CD4-positive, alpha-beta T cell treated with Interferon alpha-2 for 1 hour (primary cell): ENCODE measurements at regions not wholly inside any gene's neighbourhood (a gene's known extent, or its start where the extent isn't known, plus 50 kb on each side); places are given as distances from the start of the nearest gene placed in this dataset.
"Not testable (repeated sequence)": the region's sequence is repeated elsewhere in the genome, so short reads cannot be mapped to it uniquely, and the experiment has no call there.

ENCODE experiments used
- DNase-seq, 2 donors: peaks; one replicate each; pipeline ENCODE4 v3.0.0-alpha.2; 2020 to 2022

- DNase-seq: no peak
These were observed 103.3 kb upstream of the ARMC3 start for GRCh38 chr10:22824520-22824919.

DNA sequence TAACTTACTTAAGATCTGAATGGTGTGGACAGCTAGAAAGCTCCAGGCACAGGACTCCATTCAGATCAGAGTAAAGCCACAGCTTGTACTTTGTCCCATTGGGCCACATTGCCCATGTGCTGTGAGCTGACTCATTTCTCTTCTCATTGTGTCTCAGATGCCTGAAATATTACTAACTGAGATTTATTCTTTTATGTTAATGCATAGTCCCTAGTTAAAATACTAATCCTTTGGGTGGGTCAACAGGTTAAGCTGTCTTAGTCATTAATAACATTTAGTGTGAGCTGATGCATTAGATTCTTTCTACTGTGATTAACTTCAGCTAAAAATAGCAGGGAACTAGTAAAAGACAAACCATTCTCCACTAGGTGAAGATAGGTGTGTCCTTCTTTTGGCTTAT, 104.7 kb upstream of the ARMC3 start:
- no peak for DNase-seq

- DNase-seq: not testable (repeated sequence)
These were observed 105.9 kb upstream of the ARMC3 start for GRCh38 chr10:22821921-22822320.

- DNase-seq: no peak
These were observed 106.4 kb upstream of the ARMC3 start for GRCh38 chr10:22821501-22821900.

GRCh38 chr10:22816298-22816653, 101.9 kb upstream of the PIP4K2A start:
- DNase-seq: peak in 1 of 2 donors; percentile 21

- DNase-seq: no peak
These were observed 96.5 kb upstream of the PIP4K2A start for GRCh38 chr10:22810643-22811465.

DNA sequence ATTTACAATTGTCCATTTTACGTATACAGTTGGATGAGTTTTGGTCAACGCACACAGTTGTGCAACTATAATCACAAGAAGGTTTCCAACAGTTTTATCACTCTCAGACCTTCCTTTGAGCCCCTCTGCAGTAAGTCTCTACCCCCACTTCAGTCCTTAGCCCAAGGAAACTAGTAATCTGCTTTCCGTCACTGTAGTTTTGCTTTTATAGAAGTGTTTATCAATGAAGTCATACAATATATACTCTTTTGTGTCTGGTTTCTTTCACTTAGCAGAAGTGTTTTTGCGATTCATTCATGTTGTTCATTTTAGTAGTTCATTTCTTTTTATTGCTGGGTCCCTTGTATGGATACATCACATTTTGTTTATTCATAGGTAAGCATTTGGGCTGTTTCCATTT, 92.9 kb upstream of the PIP4K2A start:
- DNase-seq: no peak

- DNase-seq: no peak
These were observed 90.9 kb upstream of the PIP4K2A start for GRCh38 chr10:22805304-22805703.

- DNase-seq: no peak
These were observed 89.0 kb upstream of the PIP4K2A start for GRCh38 chr10:22803261-22803885.

- DNase-seq: no peak
These were observed 87.4 kb upstream of the PIP4K2A start for GRCh38 chr10:22801785-22802184.

DNA sequence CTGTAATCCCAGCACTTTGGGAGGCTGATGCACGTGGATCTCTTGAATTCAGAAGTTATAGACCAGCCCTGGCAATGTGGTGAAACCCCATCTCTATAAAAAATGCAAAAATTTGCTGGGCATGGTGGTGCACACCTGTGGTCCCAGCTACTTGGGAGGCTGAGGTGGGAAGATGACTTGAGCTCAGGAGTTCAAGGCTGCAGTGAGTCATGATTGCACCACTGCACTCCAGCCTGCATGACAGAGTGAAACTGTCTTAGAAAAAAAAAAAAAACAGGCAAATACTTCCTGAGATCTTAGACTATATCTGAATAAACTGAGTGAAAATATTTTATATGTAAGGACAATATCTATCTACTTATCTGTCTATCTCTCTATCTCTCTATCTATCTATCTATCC, 83.4 kb upstream of the PIP4K2A start:
- DNase-seq: not testable (repeated sequence)

GRCh38 chr10:22795546-22795945, 81.2 kb upstream of the PIP4K2A start:
- no peak for DNase-seq

- DNase-seq: no peak
These were observed 77.8 kb upstream of the PIP4K2A start for GRCh38 chr10:22792161-22792560.

- no peak for DNase-seq
These were observed 77.3 kb upstream of the PIP4K2A start for GRCh38 chr10:22791665-22792064.

DNA sequence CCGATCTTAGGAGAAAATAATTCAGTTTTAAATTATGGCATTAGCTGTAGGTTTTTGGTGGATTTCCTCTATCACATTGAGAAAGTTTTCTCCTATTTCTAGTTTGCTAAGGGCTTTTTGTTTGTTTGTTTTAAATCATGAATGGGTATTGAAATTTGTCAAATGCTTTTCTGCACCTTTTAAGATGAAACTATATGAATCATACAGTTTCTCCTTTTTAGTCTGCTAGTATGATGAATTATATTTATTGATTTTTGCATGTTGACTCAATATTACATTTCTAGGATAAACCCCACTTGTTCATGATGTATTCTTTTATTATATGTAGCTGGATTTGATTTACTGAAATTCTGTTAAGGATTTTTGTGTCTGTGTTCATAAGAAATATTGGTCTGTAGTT, 70.3 kb upstream of the PIP4K2A start:
- DNase-seq: no peak

- no peak for DNase-seq
These were observed 69.4 kb upstream of the PIP4K2A start for GRCh38 chr10:22783807-22784206.

DNA sequence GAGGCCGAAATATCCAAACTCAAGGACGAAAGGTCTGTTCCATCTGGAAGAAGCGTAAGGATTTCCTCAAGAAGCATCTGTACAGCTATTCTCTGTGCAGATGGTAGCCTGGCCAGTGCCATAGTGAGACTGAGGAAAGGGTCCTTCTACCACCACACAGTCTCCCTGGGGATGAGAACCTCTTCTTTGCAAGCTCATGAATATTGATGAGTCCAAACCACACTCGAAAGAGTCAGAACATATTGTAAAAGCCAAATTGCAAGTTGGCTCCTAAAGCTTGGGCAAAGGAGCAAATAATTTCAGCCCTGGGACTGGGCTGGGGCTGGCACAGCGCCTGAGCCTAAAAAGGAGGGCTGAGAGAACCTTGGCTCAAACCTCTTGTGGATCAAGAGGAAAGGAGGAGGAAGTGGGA, 66.1 kb upstream of the PIP4K2A start:
- no peak for DNase-seq

DNA sequence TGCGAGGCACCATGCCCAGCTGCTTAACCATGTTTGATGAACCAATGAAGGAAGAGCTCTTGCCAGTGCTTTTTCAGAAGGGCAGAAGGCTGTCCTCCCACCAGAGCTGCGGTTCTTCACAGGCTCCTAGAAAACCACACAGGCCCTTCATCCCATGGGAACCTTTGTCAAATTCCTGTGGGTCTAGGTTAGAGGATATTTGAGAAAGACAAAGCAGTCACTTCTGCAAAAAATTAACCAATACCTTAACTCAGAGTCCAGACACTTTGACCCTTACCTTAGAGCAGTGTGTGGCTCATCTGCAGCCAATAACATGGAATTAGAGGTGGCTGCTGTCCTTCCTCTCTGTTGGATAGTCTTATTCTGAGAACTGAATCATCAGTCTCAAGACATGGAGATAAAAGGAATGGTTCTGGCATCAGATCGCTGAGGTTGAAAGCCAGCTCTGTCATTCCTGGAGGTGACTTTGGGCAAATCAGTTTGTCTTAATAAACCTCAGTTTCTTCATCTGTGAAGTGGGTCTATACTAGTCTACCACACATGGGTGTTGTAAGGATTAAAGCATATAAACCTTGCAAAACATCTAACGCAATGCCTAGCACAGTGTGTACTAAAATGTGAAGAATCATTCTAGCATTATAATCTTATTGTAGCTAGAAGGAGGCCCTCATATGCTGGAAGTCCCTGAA, 65.1 kb upstream of the PIP4K2A start:
- DNase-seq: no peak

- no peak for DNase-seq
These were observed 59.7 kb upstream of the PIP4K2A start for GRCh38 chr10:22774102-22774501.

DNA sequence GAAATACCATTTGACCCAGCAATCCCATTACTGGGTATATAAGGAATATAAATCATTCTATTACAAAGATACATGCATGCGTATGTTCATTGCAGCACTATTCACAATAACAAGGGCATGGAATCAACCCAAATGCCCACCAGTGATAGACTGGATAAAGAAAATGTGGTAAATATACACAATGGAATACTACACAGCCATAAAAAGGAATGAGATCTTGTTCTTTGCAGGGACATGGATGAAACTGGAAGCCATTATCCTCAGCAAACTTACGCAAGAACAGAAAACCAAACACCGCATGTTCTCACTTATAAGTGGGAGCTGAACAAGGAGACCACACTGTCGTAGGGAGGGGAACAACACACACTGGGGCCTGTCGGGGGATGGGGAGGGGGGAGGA, 57.3 kb upstream of the PIP4K2A start:
- DNase-seq: not testable (repeated sequence)

GRCh38 chr10:22770270-22770669, 55.9 kb upstream of the PIP4K2A start:
- DNase-seq: no peak

GRCh38 chr10:22767859-22768258, 53.5 kb upstream of the PIP4K2A start:
- DNase-seq: no peak

DNA sequence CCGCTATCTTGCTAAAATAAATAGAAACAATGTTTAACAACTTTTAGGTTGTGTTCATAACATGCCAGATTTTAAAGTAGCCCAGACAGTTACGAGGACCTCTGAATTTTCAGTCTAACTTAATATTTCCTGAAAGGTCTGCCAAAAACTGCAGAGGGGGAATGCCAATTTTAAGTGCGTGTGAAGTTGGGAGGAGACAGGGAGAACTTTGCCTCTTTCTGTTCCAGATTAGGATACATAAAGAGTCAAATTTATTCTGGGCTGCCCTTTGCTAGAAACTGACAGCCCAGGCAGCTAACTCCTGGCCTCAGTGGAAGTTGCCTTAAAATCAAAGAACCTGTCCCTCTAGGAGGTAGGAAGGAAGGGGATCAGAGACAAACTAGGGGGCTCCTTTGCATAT, 52.3 kb upstream of the PIP4K2A start:
- DNase-seq: no peak
